ENCODE measurements at regions not wholly inside any gene's neighbourhood (a gene's known extent, or its start where the extent isn't known, plus 50 kb on each side); places are given as distances from the start of the nearest gene placed in this dataset. TPM values are rescaled to one million over a fixed set of nuclear protein-coding genes. Genes with fewer than 3 reads are reported as not detected.

Small RNA genes in the stretch of these regions (microRNA-seq; reads per million reads assigned to microRNA genes)
- gene RF00432 (ENCODE audit: insufficient read depth, insufficient read length) (not detected), gene RNA5S10 (ENCODE audit: insufficient read depth, insufficient read length) (not detected), gene RNA5S11 (ENCODE audit: insufficient read depth, insufficient read length) (not detected), gene RNA5S12 (ENCODE audit: insufficient read depth, insufficient read length) (not detected), gene RNA5S13 (ENCODE audit: insufficient read depth, insufficient read length) (not detected), gene RNA5S14 (ENCODE audit: insufficient read depth, insufficient read length) (not detected), gene RNA5S15 (ENCODE audit: insufficient read depth, insufficient read length) (not detected), gene RNA5S16 (ENCODE audit: insufficient read depth, insufficient read length) (not detected), gene RNA5S17 (ENCODE audit: insufficient read depth, insufficient read length) (not detected), gene RNA5S2 (ENCODE audit: insufficient read depth, insufficient read length) (not detected), gene RNA5S3 (ENCODE audit: insufficient read depth, insufficient read length) (not detected), gene RNA5S4 (ENCODE audit: insufficient read depth, insufficient read length) (not detected), gene RNA5S5 (ENCODE audit: insufficient read depth, insufficient read length) (not detected), gene RNA5S6 (ENCODE audit: insufficient read depth, insufficient read length) (not detected), gene RNA5S7 (ENCODE audit: insufficient read depth, insufficient read length) (not detected), gene RNA5S8 (ENCODE audit: insufficient read depth, insufficient read length) (not detected), gene RNA5S9 (ENCODE audit: insufficient read depth, insufficient read length) (not detected), gene RNA5SP18 (ENCODE audit: insufficient read depth, insufficient read length) (not detected)

Small RNA genes in the stretch of these regions (small RNA-seq; reads per million reads assigned to genes)
- gene RF00432: 0 to 0.04 (median 0) reads per million in 5 experiments
- 0 reads per million in 5 experiments for gene RNA5S10
- 0 reads per million in 5 experiments for gene RNA5S11
- 0 reads per million in 5 experiments for gene RNA5S12
- gene RNA5S13: 0 reads per million in 5 experiments
- gene RNA5S14: 0 reads per million in 5 experiments
- 0 reads per million in 5 experiments for gene RNA5S15
- 0 reads per million in 5 experiments for gene RNA5S16
- 0 reads per million in 5 experiments for gene RNA5S17
- gene RNA5S2: 0 reads per million in 5 experiments
- 0 reads per million in 5 experiments for gene RNA5S3
- 0 reads per million in 5 experiments for gene RNA5S4
- 0 reads per million in 5 experiments for gene RNA5S5
- gene RNA5S6: 0 reads per million in 5 experiments
- 0 reads per million in 5 experiments for gene RNA5S7
- gene RNA5S8: 0 reads per million in 5 experiments
- gene RNA5S9: 0 reads per million in 5 experiments
- 0 reads per million in 5 experiments for gene RNA5SP18
